Naive thymus-derived CD4-positive, alpha-beta T cell (primary cell): ENCODE measurements at regions not wholly inside any gene's neighbourhood (a gene's known extent, or its start where the extent isn't known, plus 50 kb on each side); places are given as distances from the start of the nearest gene placed in this dataset.

Source experiments
- ATAC-seq: fragments of 150-1000 bp; cut with Tn5 transposase; 2 replicates; pipeline ENCODE4 v1.10.0; 2021; ENCODE audit warnings: mild to moderate bottlenecking, moderate library complexity
- CTCF ChIA-PET: fragments of 350-600 bp; sonication (Branson Sonifier 250); formaldehyde crosslinking; loops from one replicate; lab custom pipeline; 2021; ENCODE audit warnings: antibody characterized with exemption; lab: Charles Lee
- POLR2A ChIA-PET: fragments of 350-600 bp; sonication (Branson Sonifier 250); formaldehyde crosslinking; loops from one replicate; lab custom pipeline; 2021; ENCODE audit warnings: antibody characterized with exemption, inconsistent platforms; lab: Charles Lee
- DNase-seq, 9 donors: peaks; one replicate each; pipeline versions ENCODE4 v3.0.0 to v3.0.0-alpha.2; 2020 to 2022; ENCODE audit warnings: mixed read lengths in 1 of 9
- H3K27ac ChIP-seq: one replicate; pipeline ENCODE4 v1.7.0; 2013; ENCODE audit warnings: mild to moderate bottlenecking, low read depth, low read length, moderate library complexity
- H3K27me3 ChIP-seq, 2 donors: one replicate each; pipeline ENCODE4 v1.7.0; 2013; ENCODE audit warnings: low read length in 2 of 2, mild to moderate bottlenecking in 2 of 2, moderate library complexity in 2 of 2; ENCODE audit not compliant: control insufficient read depth in 2 of 2, insufficient read depth in 2 of 2
- H3K36me3 ChIP-seq, 3 experiments: 1 replicate in 2 of 3; 2 replicates in 1 of 3; pipeline ENCODE4 v1.7.0; 2013; ENCODE audit warnings: low read length in 3 of 3, mild to moderate bottlenecking in 3 of 3, moderate library complexity in 1 of 3; ENCODE audit not compliant: insufficient read depth in 3 of 3, control insufficient read depth in 2 of 3
- H3K4me1 ChIP-seq, 2 donors: one replicate each; pipeline ENCODE4 v1.7.0; 2013; ENCODE audit warnings: low read length in 2 of 2, mild to moderate bottlenecking in 2 of 2, moderate library complexity in 1 of 2; ENCODE audit not compliant: control insufficient read depth in 2 of 2, insufficient read depth in 2 of 2
- H3K4me3 ChIP-seq: 2 replicates; pipeline ENCODE4 v1.7.0; 2013; ENCODE audit warnings: mild to moderate bottlenecking, low read length
- H3K9me3 ChIP-seq, 3 experiments: 1 replicate in 2 of 3; 2 replicates in 1 of 3; pipeline ENCODE4 v1.7.0; 2013; ENCODE audit warnings: low read length in 3 of 3; ENCODE audit not compliant: control insufficient read depth in 2 of 3
- H3K27ac Mint-ChIP-seq, 9 donors: one replicate each; pipeline ENCODE4 v1.8.0; 2020 to 2022; ENCODE audit warnings: mixed read lengths in 9 of 9, mild to moderate bottlenecking in 8 of 9, moderate library complexity in 5 of 9, inconsistent platforms in 2 of 9
- H3K27me3 Mint-ChIP-seq, 5 donors: one replicate each; pipeline ENCODE4 v1.8.0; 2021 to 2022; ENCODE audit warnings: mixed read lengths in 5 of 5, mild to moderate bottlenecking in 1 of 5
- H3K36me3 Mint-ChIP-seq, 5 donors: one replicate each; pipeline ENCODE4 v1.8.0; 2020 to 2022; ENCODE audit warnings: mixed read lengths in 5 of 5, mild to moderate bottlenecking in 3 of 5, inconsistent platforms in 1 of 5
- H3K4me1 Mint-ChIP-seq, 7 donors: one replicate each; pipeline ENCODE4 v1.8.0; 2020 to 2022; ENCODE audit warnings: mixed read lengths in 7 of 7, mild to moderate bottlenecking in 3 of 7, inconsistent platforms in 1 of 7
- H3K4me3 Mint-ChIP-seq, 10 donors: one replicate each; pipeline ENCODE4 v1.8.0; 2020 to 2022; ENCODE audit warnings: mild to moderate bottlenecking in 10 of 10, mixed read lengths in 10 of 10, moderate library complexity in 6 of 10, inconsistent platforms in 2 of 10
- H3K9me3 Mint-ChIP-seq, 11 donors: one replicate each; pipeline ENCODE4 v1.8.0; 2020 to 2022; ENCODE audit warnings: mixed read lengths in 11 of 11, mild to moderate bottlenecking in 4 of 11, inconsistent platforms in 1 of 11, moderate library complexity in 1 of 11
- intact Hi-C, 2 donors: fragments of 100-400 bp; cut with micrococcal nuclease; formaldehyde crosslinking; loops; one replicate each; pipeline ENCODE4 v1.15.1; 2023

- intact Hi-C loops, result no loop called here
- Mint-ChIP-seq H3K27ac (no peak overlapping the region), H3K4me1 (peaks cover 0 to 2% (median 0%) of the 10 kb centered on the region in 7 donors), H3K36me3 (no peaks in the 10 kb centered on the region), H3K9me3 (peaks cover 0 to 3% (median 0%) of the 10 kb centered on the region in 11 donors), H3K27me3 (peaks cover 0 to 12% (median 5%) of the 10 kb centered on the region in 5 donors), H3K4me3 (no peak overlapping the region)
- H3K36me3 ChIP-seq, result no peaks in the 10 kb centered on the region
- ChIA-PET CTCF (no interaction called here), POLR2A (no interaction called here)
- H3K4me1 ChIP-seq, result no peaks in the 10 kb centered on the region
- no peak overlapping the region for H3K27ac ChIP-seq
- H3K9me3 ChIP-seq, result no peaks in the 10 kb centered on the region
- ATAC-seq (no peak), DNase-seq (no peak)
- no peaks in the 10 kb centered on the region for H3K27me3 ChIP-seq
- H3K4me3 ChIP-seq, result no peak overlapping the region
Measured at GRCh38 chr20:56689318-56689717, 60.2 kb downstream of the TFAP2C start.

DNA sequence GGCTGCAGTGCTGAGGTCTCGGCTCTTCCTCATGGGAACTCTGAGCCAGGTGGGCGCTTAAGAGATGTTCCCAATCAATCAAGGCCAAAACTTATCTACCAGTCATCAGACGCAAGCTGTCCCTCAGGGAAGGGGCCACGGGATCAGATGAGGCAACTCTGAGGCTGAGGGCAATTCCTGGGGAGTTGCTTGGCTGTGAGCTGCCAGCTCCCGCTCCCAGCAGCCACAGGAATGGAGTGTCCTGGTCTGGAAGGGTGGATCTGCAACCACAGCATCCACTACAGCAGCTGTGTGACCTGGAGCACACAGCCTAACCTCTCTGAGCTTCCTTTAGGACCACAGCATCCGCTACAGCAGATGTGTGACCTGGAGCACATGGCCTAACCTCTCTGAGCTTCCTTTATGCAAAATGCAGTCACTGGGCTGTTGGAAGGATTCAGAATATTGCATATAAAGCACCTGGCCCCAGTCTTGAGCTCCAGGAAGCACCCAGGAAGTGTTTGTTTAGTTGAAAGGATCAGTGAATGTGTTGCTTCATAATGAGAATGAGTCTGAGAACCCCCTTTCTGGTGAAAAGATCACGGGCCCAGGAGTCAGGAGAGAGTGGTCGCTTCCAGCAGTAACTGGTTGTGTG, 60.9 kb downstream of the TFAP2C start:
- H3K9me3 Mint-ChIP-seq, result peaks cover 0 to 4% (median 0%) of the 10 kb centered on the region in 11 donors
- intact Hi-C loops, result no loop called here
- Histone ChIP-seq H3K4me3 (no peak overlapping the region), H3K27me3 (no peaks in the 10 kb centered on the region), H3K9me3 (no peaks in the 10 kb centered on the region), H3K36me3 (no peaks in the 10 kb centered on the region), H3K27ac (no peak overlapping the region), H3K4me1 (no peaks in the 10 kb centered on the region)
- POLR2A ChIA-PET, result no interaction called here
- ATAC-seq (no peak), DNase-seq (no peak)
- peaks cover 0 to 12% (median 5%) of the 10 kb centered on the region in 5 donors for H3K27me3 Mint-ChIP-seq
- peaks cover 0 to 2% (median 0%) of the 10 kb centered on the region in 7 donors for H3K4me1 Mint-ChIP-seq
- CTCF ChIA-PET, result no interaction called here
- no peaks in the 10 kb centered on the region for H3K36me3 Mint-ChIP-seq
- no peak overlapping the region for H3K4me3 Mint-ChIP-seq
- H3K27ac Mint-ChIP-seq, result no peak overlapping the region

DNA sequence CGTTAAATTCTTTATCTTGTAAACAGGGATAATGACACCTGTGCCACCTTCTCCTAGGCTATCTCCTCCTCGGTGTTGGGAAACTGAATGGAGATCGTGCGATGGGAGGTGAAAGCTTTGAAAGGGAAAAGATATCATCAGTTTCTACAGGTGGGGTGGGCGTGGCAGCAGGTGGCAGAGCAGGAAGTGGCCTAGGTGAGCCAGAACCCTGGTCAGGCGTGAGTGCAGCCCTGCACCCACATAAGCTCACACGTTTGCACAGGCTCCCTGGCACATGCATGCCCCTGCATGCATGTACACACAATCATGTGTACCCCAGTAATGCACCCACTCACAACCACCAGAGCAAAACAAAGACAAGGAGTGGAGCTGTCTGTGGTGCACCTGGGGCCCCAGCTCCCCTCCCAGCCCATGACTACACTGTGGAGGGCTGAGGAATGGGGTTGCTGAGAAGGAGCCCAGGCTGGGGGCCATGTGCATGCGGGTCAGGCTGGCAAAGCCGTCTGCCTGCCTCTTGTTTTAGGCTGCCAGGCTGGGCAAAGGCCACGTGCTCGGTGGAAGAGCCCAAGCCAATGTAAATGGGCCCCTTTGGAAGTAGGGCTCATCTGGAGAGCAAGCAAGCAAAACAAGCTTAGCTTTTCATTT, 61.5 kb downstream of the TFAP2C start:
- no peak overlapping the region for H3K4me3 ChIP-seq
- intact Hi-C loops, result no loop called here
- no peak for ATAC-seq

GRCh38 chr20:56691325-56691998, 62.4 kb downstream of the TFAP2C start:
- no peaks in the 10 kb centered on the region for H3K27me3 ChIP-seq
- H3K4me3 ChIP-seq, result no peak overlapping the region
- no peaks in the 10 kb centered on the region for H3K36me3 ChIP-seq
- H3K27ac ChIP-seq, result no peak overlapping the region
- H3K27me3 Mint-ChIP-seq, result peaks cover 0 to 12% (median 5%) of the 10 kb centered on the region in 5 donors
- H3K4me1 ChIP-seq, result no peaks in the 10 kb centered on the region
- no peak for ATAC-seq
- no peaks in the 10 kb centered on the region for H3K9me3 ChIP-seq
- intact Hi-C loops, result no loop called here
- ChIA-PET POLR2A (no interaction called here), CTCF (no interaction called here)
- no peak overlapping the region for H3K27ac Mint-ChIP-seq
- H3K4me1 Mint-ChIP-seq, result peaks cover 0 to 2% (median 0%) of the 10 kb centered on the region in 7 donors
- no peak for DNase-seq
- no peak overlapping the region for H3K4me3 Mint-ChIP-seq
- peaks cover 0 to 4% (median 0%) of the 10 kb centered on the region in 11 donors for H3K9me3 Mint-ChIP-seq
- H3K36me3 Mint-ChIP-seq, result no peaks in the 10 kb centered on the region

More for the DNA sequence above, 61.5 kb downstream of the TFAP2C start:
- ChIA-PET CTCF (no interaction called here), POLR2A (no interaction called here)
- Histone ChIP-seq H3K4me1 (no peaks in the 10 kb centered on the region), H3K9me3 (no peaks in the 10 kb centered on the region), H3K27me3 (no peaks in the 10 kb centered on the region), H3K27ac (no peak overlapping the region), H3K36me3 (no peaks in the 10 kb centered on the region)
- no peak overlapping the region for H3K27ac Mint-ChIP-seq
- H3K4me1 Mint-ChIP-seq, result peaks cover 0 to 2% (median 0%) of the 10 kb centered on the region in 7 donors
- H3K4me3 Mint-ChIP-seq, result no peak overlapping the region
- H3K27me3 Mint-ChIP-seq, result peaks cover 0 to 12% (median 5%) of the 10 kb centered on the region in 5 donors
- DNase-seq, result no peak
- no peaks in the 10 kb centered on the region for H3K36me3 Mint-ChIP-seq
- peaks cover 0 to 4% (median 0%) of the 10 kb centered on the region in 11 donors for H3K9me3 Mint-ChIP-seq

DNA sequence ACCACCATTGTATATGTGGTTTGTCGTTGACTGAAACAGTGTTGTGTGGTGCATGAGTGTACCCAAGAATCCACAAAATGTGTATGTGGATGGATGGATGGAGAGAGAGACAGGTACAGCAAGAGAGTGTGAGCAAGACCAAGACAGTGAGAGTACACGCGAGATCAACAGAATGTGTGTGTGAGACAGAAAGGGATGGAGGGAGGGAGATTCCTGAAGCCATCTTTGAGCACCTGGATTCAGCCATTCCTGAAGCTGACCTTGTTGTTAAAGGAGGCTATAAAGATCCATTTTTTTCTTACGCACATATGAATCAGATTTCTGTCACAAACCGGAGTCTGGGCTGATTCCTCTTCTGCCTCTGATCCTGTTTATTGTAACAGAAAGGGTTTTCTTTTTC, 64.1 kb downstream of the TFAP2C start:
- Mint-ChIP-seq H3K27ac (no peak overlapping the region), H3K4me1 (peaks cover 0 to 2% (median 0%) of the 10 kb centered on the region in 7 donors), H3K27me3 (peaks cover 0 to 9% (median 5%) of the 10 kb centered on the region in 5 donors), H3K4me3 (no peak overlapping the region), H3K36me3 (no peaks in the 10 kb centered on the region), H3K9me3 (peaks cover 0 to 4% (median 0%) of the 10 kb centered on the region in 11 donors)
- no peaks in the 10 kb centered on the region for H3K4me1 ChIP-seq
- intact Hi-C loops, result no loop called here
- no peak overlapping the region for H3K27ac ChIP-seq
- ChIA-PET CTCF (no interaction called here), POLR2A (no interaction called here)
- ATAC-seq, result no peak
- no peaks in the 10 kb centered on the region for H3K36me3 ChIP-seq
- no peaks in the 10 kb centered on the region for H3K27me3 ChIP-seq
- H3K4me3 ChIP-seq, result no peak overlapping the region
- no peaks in the 10 kb centered on the region for H3K9me3 ChIP-seq
- DNase-seq, result no peak

DNA sequence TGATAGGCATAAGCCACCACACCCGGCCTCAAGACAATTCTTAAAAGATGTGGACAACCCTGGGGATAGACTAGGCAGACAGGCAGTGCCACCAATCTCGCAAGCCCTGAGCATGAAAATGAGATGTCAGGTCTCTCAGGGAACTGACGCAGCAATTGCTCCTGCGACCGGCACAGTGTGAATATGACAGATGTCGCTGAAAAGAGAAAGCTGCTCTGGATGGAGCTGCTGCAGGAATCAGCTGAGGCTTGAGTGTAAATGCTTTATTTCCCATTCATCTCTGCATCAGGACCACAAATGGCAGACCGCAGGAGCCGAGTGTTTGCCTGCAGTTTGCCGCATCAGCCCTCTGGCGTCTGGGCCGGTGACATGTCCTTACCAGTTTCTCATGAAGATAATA, 68.4 kb downstream of the TFAP2C start:
- Histone ChIP-seq H3K36me3 (no peaks in the 10 kb centered on the region), H3K9me3 (no peaks in the 10 kb centered on the region), H3K27ac (no peak overlapping the region), H3K4me1 (no peaks in the 10 kb centered on the region), H3K4me3 (no peak overlapping the region), H3K27me3 (no peaks in the 10 kb centered on the region)
- DNase-seq (no peak), ATAC-seq (no peak)
- Mint-ChIP-seq H3K36me3 (no peaks in the 10 kb centered on the region), H3K4me3 (no peak overlapping the region), H3K9me3 (peaks cover 0 to 4% (median 0%) of the 10 kb centered on the region in 11 donors), H3K27ac (no peak overlapping the region), H3K27me3 (peaks cover 0 to 10% (median 4%) of the 10 kb centered on the region in 5 donors), H3K4me1 (no peaks in the 10 kb centered on the region)
- intact Hi-C loops, result no loop called here
- POLR2A ChIA-PET, result no interaction called here
- CTCF ChIA-PET, result no interaction called here
